Smooth muscle cell of the brain vasculature (primary cell): ENCODE measurements at regions not wholly inside any gene's neighbourhood (a gene's known extent, or its start where the extent isn't known, plus 50 kb on each side); places are given as distances from the start of the nearest gene placed in this dataset.

ENCODE experiments used
- DNase-seq: peaks from one replicate; pipeline ENCODE4 v3.0.0-alpha.2; 2012; ENCODE audit warnings: low read depth, low spot score

DNA sequence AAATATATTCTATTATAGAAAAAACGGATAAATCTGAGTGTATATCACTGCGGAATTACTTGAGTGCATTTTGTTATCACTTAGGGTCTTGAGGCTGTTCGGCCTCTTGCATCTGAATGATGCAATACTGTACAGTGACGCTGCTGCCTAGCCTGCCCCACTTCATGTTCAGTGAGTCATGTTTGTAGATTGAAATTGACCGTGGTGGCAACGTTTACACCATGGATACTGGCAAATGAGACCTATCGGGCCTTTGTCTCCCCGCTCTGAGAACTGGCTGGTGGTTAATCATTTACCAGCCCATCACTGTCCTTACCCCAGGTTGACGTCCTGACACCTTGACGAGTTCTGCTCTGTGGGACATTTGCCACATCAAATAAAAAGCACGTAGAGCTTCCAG is 510.1 kb upstream of the ADAMTS16 start:
- DNase-seq, result no peak

DNA sequence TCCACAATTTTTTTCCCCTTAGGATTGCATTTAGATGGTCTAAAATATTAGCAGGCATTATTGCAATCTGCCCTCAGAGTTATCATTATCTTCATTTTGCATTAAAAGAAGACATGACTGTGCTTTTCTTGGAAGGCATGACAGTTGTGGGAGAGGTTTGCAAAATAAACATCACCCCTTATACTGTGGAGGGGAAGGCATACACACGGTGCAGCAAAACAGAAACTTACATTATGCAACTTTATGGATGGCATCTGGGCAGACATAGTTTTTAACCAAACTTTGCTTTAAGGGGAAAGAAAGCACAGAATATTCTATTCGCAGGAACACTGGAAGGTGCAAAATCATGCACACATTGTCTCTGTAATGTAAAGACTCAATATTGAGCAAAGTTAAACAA is 505.8 kb upstream of the ADAMTS16 start:
- no peak for DNase-seq

- no peak for DNase-seq
These were observed 503.8 kb upstream of the ADAMTS16 start for GRCh38 chr5:4636378-4636777.

DNA sequence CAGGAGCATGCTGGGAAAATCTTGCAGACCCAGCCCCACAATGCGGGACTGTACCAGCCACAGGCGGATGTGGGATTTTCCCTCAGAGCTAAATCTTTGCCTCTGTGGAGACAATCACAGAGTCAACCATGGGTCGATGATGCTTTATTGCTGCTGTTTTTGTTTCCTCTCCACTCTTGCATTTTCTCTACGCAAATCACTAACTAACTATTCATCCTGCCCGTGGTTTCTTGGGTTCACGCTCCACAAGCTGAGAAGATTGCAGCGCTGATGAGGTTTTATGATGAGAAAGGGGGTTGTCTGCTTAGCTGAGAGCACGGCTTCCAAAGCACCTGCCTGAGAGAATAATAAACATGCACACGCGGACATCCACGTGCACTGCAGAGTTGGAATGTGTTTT is 500.2 kb upstream of the ADAMTS16 start:
- DNase-seq, result no peak

GRCh38 chr5:4640795-4641194 is 499.3 kb upstream of the ADAMTS16 start:
- no peak for DNase-seq

DNA sequence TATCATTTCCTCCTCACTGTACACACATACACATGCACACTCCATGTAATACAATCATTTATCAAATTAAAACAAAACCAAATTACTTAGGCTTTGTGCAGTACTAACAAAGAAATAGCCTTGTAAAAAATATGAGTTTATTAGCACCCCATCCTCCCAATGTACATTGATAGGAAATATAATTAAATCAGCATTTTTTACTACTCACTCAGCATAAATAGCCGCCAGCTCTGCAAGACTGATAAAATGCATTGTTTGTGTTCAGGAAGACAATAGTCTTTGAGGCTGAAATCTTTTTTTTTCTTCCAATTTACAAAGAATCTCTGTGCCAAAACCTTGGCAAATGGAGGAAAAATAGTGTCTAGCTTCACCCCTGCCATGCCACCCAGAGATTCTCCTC is 497.6 kb upstream of the ADAMTS16 start:
- no peak for DNase-seq

DNA sequence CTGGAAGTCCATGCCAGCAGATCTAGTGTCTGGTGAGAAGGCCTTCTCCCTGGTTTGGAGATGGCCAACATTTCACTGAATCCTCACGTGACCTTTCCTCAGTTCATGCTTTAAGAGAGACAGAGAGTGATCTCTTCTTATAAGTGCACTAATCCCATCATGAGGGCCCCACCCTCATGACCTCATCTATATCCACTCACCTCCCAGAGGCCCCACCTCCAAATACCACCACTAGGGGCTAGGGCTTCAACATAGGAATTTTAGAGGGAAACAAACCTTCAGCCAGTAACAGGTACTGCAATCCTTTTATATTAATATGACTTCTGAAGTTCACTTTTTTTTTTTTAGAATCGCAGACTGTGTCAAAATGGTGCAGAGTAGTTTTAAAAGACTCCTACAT is 496.9 kb upstream of the ADAMTS16 start:
- no peak for DNase-seq

DNA sequence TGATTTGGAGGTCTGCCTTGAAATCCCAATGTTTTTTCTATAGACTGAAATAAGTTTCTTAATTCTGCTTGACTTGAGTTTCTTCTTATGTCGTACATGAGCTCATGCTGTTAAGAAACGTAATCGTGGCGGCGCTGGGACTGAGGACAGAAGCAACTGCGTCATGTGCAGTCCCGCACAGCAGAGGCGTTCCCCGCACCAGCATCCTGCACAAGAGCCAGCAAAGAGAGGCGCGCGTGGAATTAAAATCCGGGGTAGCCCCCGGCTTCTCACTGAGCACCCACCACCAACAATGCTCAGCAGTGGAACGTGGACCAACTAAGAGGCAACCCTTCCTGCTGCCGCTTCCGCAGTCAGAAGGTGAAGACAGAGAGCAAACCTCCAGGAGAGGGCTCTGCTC is 496.2 kb upstream of the ADAMTS16 start:
- DNase-seq, result no peak

DNA sequence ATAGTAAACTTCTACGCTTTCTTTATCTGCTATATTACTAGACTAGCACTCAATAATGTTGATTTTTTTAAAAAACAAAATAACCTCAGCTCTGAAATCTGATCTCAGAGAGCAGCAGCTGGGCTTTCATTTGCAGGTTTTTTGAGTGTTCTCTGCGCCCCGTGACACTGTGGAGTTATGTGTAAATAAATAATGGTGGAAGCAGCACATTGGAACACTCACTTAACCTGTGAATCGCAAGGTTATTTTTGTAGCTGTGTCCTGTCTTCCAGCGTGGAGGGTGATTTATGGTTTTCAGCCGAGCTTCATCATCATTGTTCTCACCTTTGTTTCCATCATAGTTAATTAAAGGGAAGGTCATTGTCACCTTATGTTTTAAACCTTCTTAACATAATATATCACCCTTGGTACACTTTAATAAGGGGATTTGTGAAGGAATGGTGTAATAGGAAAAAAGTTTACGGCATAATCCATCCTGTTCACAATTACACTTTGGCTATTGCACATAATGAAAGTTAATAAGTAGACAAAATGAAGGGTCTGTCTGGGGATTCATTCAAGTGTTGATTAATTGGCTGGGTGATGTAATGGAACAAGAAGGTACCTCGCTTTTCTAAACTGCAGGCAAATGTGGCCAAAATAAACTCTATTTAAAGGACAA is 493.3 kb upstream of the ADAMTS16 start:
- DNase-seq, result no peak

- DNase-seq, result no peak
These were observed 492.2 kb upstream of the ADAMTS16 start for GRCh38 chr5:4647955-4648354.

DNA sequence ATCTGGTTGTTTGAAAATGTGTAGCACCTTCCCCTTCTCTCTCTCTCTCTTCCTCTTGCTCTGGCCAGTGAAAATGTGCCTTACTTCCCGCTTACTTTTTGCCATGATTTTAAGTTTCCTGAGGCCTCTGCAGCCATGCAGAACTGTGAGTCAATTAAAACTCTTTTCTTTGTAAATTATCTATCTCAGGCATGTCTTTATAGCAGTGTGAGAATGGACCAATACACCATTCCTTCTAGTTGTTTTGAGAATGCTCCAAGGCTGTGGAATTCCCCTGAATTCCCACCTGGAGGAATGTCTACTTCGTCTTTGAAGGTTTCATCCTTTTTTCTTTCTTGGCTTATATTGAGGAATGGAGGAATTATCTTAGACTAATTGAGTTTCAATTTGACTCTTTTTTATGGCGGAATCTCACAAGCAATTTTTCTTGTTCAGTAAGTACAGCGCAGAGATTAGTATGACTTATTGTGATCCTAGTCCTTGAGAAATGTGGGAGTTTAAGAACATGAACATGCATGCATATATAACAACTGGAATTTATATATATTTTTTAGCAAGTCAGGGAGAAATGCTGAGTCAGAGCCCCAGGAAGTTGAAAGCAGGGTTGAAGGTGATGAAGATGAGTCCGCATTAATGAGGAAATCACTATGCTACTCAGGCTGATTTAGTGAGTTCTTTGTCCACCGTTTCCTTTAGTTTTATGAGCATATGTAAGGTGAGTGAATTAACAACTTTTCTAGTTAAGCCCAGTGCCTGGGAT is 488.1 kb upstream of the ADAMTS16 start:
- no peak for DNase-seq

DNA sequence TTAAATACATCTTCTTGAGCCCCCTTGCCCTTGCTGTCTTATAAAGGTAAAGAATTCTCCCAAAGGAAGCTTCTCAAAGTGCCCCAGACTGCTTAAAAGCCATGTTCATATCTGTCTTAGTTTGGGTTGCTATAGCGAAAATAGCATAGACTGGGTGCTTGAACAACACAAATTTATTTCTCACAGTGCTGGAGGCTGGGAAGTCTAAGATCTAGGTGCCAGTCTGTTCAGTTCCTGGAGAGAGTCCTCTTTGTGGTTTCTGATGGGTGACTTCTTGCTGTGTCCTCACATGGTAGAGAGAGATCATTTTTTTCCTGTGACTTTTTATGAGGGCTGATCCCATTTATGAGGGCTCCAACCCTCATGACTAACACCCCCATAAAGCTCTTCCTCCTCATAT is 486.7 kb upstream of the ADAMTS16 start:
- no peak for DNase-seq

GRCh38 chr5:4659851-4660250 is 480.3 kb upstream of the ADAMTS16 start:
- no peak for DNase-seq

DNA sequence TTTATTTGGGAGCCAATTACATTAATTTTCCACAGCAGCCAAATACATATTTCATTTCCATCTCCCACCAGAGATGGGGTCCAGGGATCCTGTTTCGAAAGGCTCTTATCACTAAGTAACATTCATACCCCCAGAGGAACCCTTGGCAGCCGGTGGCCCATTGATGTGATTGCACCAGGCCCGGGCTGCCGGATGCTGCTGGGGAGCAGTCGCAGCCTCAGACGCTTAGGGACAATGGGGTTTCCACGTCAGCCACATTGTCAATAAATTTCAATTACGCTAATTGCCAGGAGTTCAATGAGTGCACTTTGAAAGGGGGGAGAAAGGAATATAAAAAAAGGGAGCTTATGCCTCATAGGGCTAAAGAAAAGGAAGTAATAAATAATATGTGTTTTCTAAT is 478.8 kb upstream of the ADAMTS16 start:
- DNase-seq, result no peak

- no peak for DNase-seq
These were observed 478.3 kb upstream of the ADAMTS16 start for GRCh38 chr5:4661836-4662235.

DNA sequence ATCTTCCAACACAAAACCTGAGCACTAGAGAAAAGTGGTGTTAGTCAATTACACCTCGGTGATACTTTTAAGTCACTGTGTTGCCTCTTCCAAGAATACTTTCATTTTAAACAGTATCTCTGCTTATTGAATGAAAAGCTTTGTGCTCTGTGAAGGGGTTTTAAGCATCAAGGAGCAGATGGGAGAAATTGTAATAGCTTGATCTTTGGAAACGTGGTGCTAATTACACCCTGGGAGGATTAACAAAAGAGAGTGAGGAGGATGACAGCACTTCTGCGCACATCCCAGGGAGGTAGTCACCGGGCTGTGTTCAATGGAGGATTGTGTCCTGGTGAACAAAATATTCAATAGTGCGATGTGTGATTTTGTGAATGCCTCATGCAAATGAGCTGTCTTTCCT is 477.4 kb upstream of the ADAMTS16 start:
- DNase-seq, result no peak

DNA sequence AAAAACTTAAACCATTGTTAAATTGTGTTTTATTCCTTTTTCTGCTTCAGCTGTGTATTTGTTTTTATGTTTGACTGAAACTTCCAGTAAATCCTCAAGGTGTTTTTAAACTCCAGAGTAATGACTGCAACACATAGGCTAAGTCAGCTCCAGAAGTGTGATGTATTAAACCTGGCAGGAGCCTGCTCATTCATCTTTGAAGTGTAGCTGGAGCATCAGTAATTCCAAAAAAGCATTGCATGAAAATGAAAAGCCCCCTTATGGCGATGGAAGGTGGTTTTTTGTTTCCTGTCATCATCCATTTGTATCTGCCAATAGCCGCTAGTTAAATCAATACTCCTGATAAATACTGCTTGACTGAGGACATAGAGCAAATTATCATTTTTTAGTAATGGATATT is 474.2 kb upstream of the ADAMTS16 start:
- no peak for DNase-seq

DNA sequence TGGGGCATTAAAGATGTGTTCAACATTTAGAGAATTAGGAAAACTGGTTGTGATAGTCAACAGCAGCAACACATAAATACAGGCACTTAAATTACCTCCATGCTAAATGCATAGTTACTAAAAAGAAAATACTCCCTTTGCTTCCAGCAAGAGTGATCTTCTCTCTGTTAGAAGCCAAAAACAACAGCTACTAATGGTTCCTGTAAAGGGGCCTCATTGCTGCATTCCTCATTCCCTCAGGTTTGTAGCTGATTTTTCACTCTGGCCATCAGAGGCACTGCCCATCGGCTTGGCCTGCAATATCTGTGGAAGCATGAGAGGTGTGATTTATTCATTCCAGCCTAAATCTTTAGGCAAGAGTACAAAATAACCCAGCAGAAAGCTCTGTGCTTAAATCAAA is 466.0 kb upstream of the ADAMTS16 start:
- no peak for DNase-seq

DNA sequence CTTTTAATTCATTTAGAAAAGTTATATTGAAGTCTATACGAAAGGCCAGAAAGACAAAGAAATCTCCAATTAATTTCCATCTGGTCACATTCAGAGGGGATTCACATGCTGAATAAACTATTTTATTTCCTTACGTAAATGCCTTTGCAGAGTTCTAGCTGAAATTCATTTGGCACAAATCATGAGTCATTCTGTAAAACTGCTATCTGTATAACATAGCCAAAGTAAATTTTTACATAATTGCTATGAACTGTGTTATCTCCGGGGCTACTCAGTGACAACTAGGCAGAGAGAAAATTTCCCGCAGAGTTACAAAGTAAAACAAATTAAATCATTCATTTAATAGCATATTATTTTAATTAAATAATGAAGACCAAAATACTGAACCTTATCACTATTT is 463.2 kb upstream of the ADAMTS16 start:
- DNase-seq, result no peak

DNA sequence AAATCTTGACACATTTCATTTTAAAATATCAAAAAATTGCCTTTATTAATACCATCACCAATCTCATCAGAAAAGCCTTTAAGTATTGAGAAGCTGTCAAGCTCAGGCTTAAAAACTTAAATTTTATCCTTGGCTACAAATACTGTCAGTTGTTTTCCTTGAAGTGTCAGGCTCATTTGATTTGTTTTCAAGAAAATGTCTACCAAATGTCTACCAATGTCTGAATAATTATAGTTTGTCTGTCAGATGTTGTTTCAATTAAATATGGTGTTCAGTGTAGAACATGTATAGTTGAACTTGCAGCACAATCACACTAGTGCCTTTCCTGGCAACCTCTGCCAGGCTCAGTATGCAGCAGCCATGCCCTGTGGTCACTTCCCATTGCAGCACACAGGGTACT is 455.2 kb upstream of the ADAMTS16 start:
- DNase-seq, result no peak

DNA sequence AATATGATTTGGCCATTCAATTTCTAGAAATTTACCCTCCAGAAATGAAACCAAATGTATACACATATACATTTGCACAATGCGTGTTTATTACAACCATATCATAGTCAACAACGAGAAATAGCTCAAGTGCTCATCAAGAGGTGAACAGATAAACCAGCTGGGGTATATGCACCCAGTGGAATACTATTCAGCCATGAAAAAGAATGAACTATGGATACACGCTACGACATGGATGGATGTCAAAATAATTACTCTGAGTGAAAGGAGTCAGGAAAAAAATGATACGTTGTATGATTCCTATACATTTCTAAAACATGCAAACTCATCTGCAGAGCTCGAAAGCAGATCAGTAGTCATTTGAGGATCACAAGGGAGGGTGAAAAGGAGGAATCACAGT is 441.5 kb upstream of the ADAMTS16 start:
- no peak for DNase-seq

GRCh38 chr5:4699592-4699991 is 440.5 kb upstream of the ADAMTS16 start:
- no peak for DNase-seq

DNA sequence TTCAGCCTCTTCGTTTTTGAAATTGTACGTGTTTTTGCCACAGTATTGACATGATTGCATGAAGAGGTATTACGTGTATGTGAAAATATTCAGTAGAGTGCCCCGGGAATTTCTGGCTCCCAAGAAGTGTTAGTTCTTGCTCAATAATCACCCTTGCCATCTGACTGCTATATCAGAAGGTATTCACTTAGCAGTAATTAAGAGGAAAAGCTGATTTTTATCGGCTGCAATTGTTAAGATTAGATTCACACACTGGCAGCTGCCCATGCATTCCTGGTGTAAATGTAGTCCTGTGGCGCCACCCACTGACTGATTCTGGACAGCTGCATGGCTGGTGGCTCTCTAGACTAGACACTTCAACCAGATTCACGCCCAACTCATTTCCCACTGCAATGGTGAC is 440.1 kb upstream of the ADAMTS16 start:
- DNase-seq, result no peak

- DNase-seq, result no peak
These were observed 439.3 kb upstream of the ADAMTS16 start for GRCh38 chr5:4700871-4701270.
